WTC11 (cell line): ENCODE measurements at regions not wholly inside any gene's neighbourhood (a gene's known extent, or its start where the extent isn't known, plus 50 kb on each side); places are given as distances from the start of the nearest gene placed in this dataset.

Experiments used
- AFF4 ChIP-seq: sonication (generic); formaldehyde crosslinking; IDR thresholded peaks from 2 replicates; pipeline ENCODE4 v1.8.1; 2023; ENCODE audit warnings: mild to moderate bottlenecking, missing genetic modification reagents, borderline replicate concordance
- CTCF ChIP-seq: fragments of 200-600 bp; IDR thresholded peaks from 2 replicates; pipeline ENCODE4 v1.8.0; 2022; ENCODE audit warnings: antibody characterized with exemption
- FOXK1 ChIP-seq: sonication (generic); formaldehyde crosslinking; IDR thresholded peaks from 2 replicates; pipeline ENCODE4 v1.8.0; 2022; ENCODE audit warnings: mild to moderate bottlenecking, moderate library complexity, missing genetic modification reagents
- FOXP4 ChIP-seq: sonication (generic); formaldehyde crosslinking; IDR thresholded peaks from 2 replicates; pipeline ENCODE4 v1.8.0; 2022; ENCODE audit warnings: mild to moderate bottlenecking, missing genetic modification reagents
- GABPB1 ChIP-seq: sonication (generic); formaldehyde crosslinking; IDR thresholded peaks from 2 replicates; pipeline ENCODE4 v1.8.1; 2023; ENCODE audit warnings: mild to moderate bottlenecking, missing genetic modification reagents
- IRF2 ChIP-seq: sonication (generic); formaldehyde crosslinking; IDR thresholded peaks from 2 replicates; pipeline ENCODE4 v1.8.0; 2022; ENCODE audit warnings: low read depth, missing genetic modification reagents, borderline replicate concordance
- JUN ChIP-seq: sonication (generic); formaldehyde crosslinking; IDR thresholded peaks from 2 replicates; pipeline ENCODE4 v1.8.0; 2023; ENCODE audit warnings: mild to moderate bottlenecking, missing genetic modification reagents
- STAT6 ChIP-seq: sonication (generic); formaldehyde crosslinking; conservative IDR thresholded peaks from 2 replicates; pipeline ENCODE4 v1.8.1; 2023; ENCODE audit warnings: mild to moderate bottlenecking, low read depth, missing genetic modification reagents, moderate library complexity
- ZNF416 ChIP-seq: fragments of 250-450 bp; sonication (Bioruptor Pico); IDR thresholded peaks from 2 replicates; pipeline ENCODE4 v1.9.0; 2021; ENCODE audit warnings: mild to moderate bottlenecking, inconsistent platforms

GRCh38 chr6:2488578-2488977 lies 243.2 kb upstream of the GMDS start:
- TF ChIP-seq FOXK1 (no peak), ZNF416 (CRISPR knock-in tag) (no peak), GABPB1 (no peak), CTCF (no peak), AFF4 (no peak), STAT6 (CRISPR knock-in tag) (no peak), FOXP4 (CRISPR knock-in tag) (no peak), IRF2 (no peak), JUN (CRISPR knock-in tag) (no peak)
